ENCODE measurements at regions not wholly inside any gene's neighbourhood (a gene's known extent, or its start where the extent isn't known, plus 50 kb on each side); places are given as distances from the start of the nearest gene placed in this dataset.

- H2AFZ ChIP-seq (replicated peaks; ENCODE audit: low read length, poor library complexity) = no peak overlapping the region
- H3K4me2 ChIP-seq (ENCODE audit: low read depth, low read length) = no peak overlapping the region
- no peak for DNase-seq
- no peak overlapping the region for H3K56ac ChIP-seq (ENCODE audit: extremely low read depth, insufficient read depth, low read length)
- H3K27ac ChIP-seq (ENCODE audit: insufficient read depth, low read length) = no peak overlapping the region
- no peak overlapping the region for H2BK5ac ChIP-seq (ENCODE audit: low read depth, low read length, poor library complexity, severe bottlenecking)
- no peak overlapping the region for H4K91ac ChIP-seq (ENCODE audit: insufficient read depth, low read depth, low read length)
- H3K27me3 ChIP-seq (ENCODE audit: control insufficient read depth, insufficient read depth, low read length) = no peaks in the 10 kb centered on the region
- H2AK5ac ChIP-seq (ENCODE audit: low read depth, low read length) = no peak overlapping the region
- no peak overlapping the region for H3K9ac ChIP-seq (ENCODE audit: low read depth, low read length)
- no peak overlapping the region for H4K8ac ChIP-seq (ENCODE audit: low read depth in 2 of 2, low read length in 2 of 2)
- peaks cover 6% of the 10 kb centered on the region for H3K4me1 ChIP-seq (ENCODE audit: control insufficient read depth, insufficient read depth, low read length)
- H3K18ac ChIP-seq (ENCODE audit: low read depth, low read length) = no peak overlapping the region
- CTCF ChIA-PET = interaction anchor here (0.7 kb wide), 1 partner anchor 11 kb away, joined by 6 read pairs; no protein-coding TSS in a partner anchor
- H3K36me3 ChIP-seq (ENCODE audit: control insufficient read depth, insufficient read depth, low read length) = no peaks in the 10 kb centered on the region
- WGBS, 2 experiments (ENCODE audit: extremely low coverage in 2 of 2, insufficient read length in 1 of 2) = 75% methylated on average over 4 of the region's 9 CpGs; no CpG with 5 or more reads in 1 of the 2 experiments
- H3K9me3 ChIP-seq (ENCODE audit: control insufficient read depth, insufficient read depth, low read length) = no peaks in the 10 kb centered on the region
- H2BK120ac ChIP-seq (ENCODE audit: low read depth, low read length) = no peak overlapping the region
- dilution Hi-C loops (cut with HindIII; ENCODE audit: low sequenced_read_pairs, unreplicated experiment) = no loop called here
- in situ Hi-C loops (cut with MboI; ENCODE audit: low sequenced_read_pairs) = no loop called here
- no peak overlapping the region for H3K23ac ChIP-seq (ENCODE audit: low read depth, low read length)
- BruUV-seq (replicated peaks) = no TSS peak
- no peaks in the 10 kb centered on the region for H3K79me1 ChIP-seq (ENCODE audit: low read depth in 1 of 2, low read length in 2 of 2)
- intact Hi-C loops (cut with micrococcal nuclease) = no loop called here
- H4K20me1 ChIP-seq (ENCODE audit: insufficient read depth, low read length) = no peaks in the 10 kb centered on the region
- no peak overlapping the region for H2BK20ac ChIP-seq (ENCODE audit: low read depth, low read length)
- H3K4me3 ChIP-seq (ENCODE audit: insufficient read depth, low read depth, low read length) = no peak overlapping the region
- H4K5ac ChIP-seq (ENCODE audit: low read depth, low read length) = no peak overlapping the region
- H3K9me1 ChIP-seq (ENCODE audit: insufficient read depth, low read length) = peaks cover 5% of the 10 kb centered on the region; the same call in 1 of the 2 replicates
- no peak overlapping the region for H3K4ac ChIP-seq (ENCODE audit: low read depth, low read length)
- H3K14ac ChIP-seq (replicated peaks; ENCODE audit: low read depth, low read length) = no peak overlapping the region
- no peak overlapping the region for H2AK9ac ChIP-seq (replicated peaks; ENCODE audit: low read depth, low read length, poor library complexity)
- ATAC-seq (ENCODE audit: low read depth) = no peak
- no peak overlapping the region for H2BK15ac ChIP-seq (ENCODE audit: low read depth, low read length)
- TF ChIP-seq CEBPB (IDR thresholded peaks at IDR 0.05; ENCODE audit: low read depth, low read length) (no peak), RCOR1 (IDR thresholded peaks at IDR 0.05; ENCODE audit: insufficient replicate concordance, low read length) (no peak), FOS (IDR thresholded peaks at IDR 0.05; ENCODE audit: low read depth, low read length) (no peak), MAZ (IDR thresholded peaks at IDR 0.05; ENCODE audit: borderline replicate concordance, low read depth, low read length) (no peak), RAD21 (IDR thresholded peaks at IDR 0.05; ENCODE audit: low read length) (no peak), POLR2A (IDR thresholded peaks at IDR 0.05; ENCODE audit: low read depth, low read length) (no peak), RFX5 (IDR thresholded peaks at IDR 0.05; ENCODE audit: low read depth, low read length) (no peak), CTCF (conservative IDR thresholded peaks at IDR 0.05; ENCODE audit: low read depth, low read length) (no peak)
- POLR2A ChIA-PET (ENCODE audit: unreplicated experiment) = no interaction called here
These were observed 93.2 kb upstream of the MAN1A1 start for GRCh38 chr6:119442776-119443184.

All from IMR-90 (cell line).